ENCODE measurements at regions not wholly inside any gene's neighbourhood (a gene's known extent, or its start where the extent isn't known, plus 50 kb on each side); places are given as distances from the start of the nearest gene placed in this dataset.

GRCh38 chr20:7269452-7269851, 502.0 kb downstream of the BMP2 start:
- Histone ChIP-seq H3K9me3 (no peaks in the 10 kb centered on the region), H3K27ac (no peak overlapping the region), H3K4me3 (no peak overlapping the region), H3K36me3 (no peaks in the 10 kb centered on the region), H3K27me3 (no peaks in the 10 kb centered on the region), H3K4me1 (no peaks in the 10 kb centered on the region)
- intact Hi-C loops (cut with DNase I; ENCODE audit: low total_unique reads) = no loop called here
- TF ChIP-seq, protein P1, sequence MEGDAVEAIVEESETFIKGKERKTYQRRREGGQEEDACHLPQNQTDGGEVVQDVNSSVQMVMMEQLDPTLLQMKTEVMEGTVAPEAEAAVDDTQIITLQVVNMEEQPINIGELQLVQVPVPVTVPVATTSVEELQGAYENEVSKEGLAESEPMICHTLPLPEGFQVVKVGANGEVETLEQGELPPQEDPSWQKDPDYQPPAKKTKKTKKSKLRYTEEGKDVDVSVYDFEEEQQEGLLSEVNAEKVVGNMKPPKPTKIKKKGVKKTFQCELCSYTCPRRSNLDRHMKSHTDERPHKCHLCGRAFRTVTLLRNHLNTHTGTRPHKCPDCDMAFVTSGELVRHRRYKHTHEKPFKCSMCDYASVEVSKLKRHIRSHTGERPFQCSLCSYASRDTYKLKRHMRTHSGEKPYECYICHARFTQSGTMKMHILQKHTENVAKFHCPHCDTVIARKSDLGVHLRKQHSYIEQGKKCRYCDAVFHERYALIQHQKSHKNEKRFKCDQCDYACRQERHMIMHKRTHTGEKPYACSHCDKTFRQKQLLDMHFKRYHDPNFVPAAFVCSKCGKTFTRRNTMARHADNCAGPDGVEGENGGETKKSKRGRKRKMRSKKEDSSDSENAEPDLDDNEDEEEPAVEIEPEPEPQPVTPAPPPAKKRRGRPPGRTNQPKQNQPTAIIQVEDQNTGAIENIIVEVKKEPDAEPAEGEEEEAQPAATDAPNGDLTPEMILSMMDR (IDR thresholded peaks at IDR 0.05) = no peak
- TF ChIP-seq POLR2A (IDR thresholded peaks at IDR 0.05) = no peak
- no peak for TF ChIP-seq EP300 (IDR thresholded peaks at IDR 0.05; ENCODE audit: low read depth)
- TF ChIP-seq POLR2AphosphoS5 (IDR thresholded peaks at IDR 0.05) = no peak
- 39% methylated on average over 4 of the region's 4 CpGs; no CpG with 5 or more reads in 1 of the 2 donors for WGBS, 2 donors (ENCODE audit: low coverage in 1 of 2)
- no peak for DNase-seq
- in situ Hi-C loops (cut with MboI; ENCODE audit: low pct_ligation_motif_present in 1 of 4, low pct_unique_long_range_greater_than_20kb in 1 of 4, low sequenced_read_pairs in 3 of 4) = no loop called here

GRCh38 chr20:7272512-7272911, 505.0 kb downstream of the BMP2 start:
- in situ Hi-C loops (cut with MboI; ENCODE audit: low pct_ligation_motif_present in 1 of 4, low pct_unique_long_range_greater_than_20kb in 1 of 4, low sequenced_read_pairs in 3 of 4) (no loop called here), intact Hi-C loops (cut with DNase I; ENCODE audit: low total_unique reads) (no loop called here)
- H3K27me3 ChIP-seq = no peaks in the 10 kb centered on the region
- DNase-seq = no peak
- H3K36me3 ChIP-seq = no peaks in the 10 kb centered on the region
- H3K27ac ChIP-seq = no peak overlapping the region
- TF ChIP-seq, protein P1 (IDR thresholded peaks at IDR 0.05) = no peak
- TF ChIP-seq POLR2AphosphoS5 (IDR thresholded peaks at IDR 0.05) = no peak
- no peak for TF ChIP-seq EP300 (IDR thresholded peaks at IDR 0.05; ENCODE audit: low read depth)
- no peak for TF ChIP-seq POLR2A (IDR thresholded peaks at IDR 0.05)
- WGBS, 2 donors (ENCODE audit: low coverage in 1 of 2) = 47 to 50% methylated on average over 1 of the region's 1 CpG
- H3K9me3 ChIP-seq = no peaks in the 10 kb centered on the region
- no peaks in the 10 kb centered on the region for H3K4me1 ChIP-seq
- no peak overlapping the region for H3K4me3 ChIP-seq

DNA sequence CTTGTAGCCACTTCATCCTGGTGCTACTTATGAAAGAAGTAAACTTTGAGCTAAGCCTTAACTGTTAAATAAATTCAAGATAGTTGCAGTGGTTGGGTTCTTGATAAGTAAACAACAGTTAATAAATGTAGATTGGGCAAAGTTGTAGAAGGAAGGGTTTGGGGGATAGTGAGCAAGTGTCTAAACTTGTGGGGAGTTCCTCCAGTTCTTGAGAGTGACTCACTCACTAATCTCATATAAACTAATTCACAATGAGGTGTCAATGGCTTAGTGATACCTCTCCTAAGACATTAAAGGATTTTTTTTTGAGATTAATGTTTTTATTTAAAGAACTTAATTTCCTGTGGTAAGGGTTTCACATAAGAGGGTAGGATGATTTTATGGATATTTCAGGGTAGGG, 507.4 kb downstream of the BMP2 start:
- Histone ChIP-seq H3K4me3 (no peak overlapping the region), H3K27me3 (no peaks in the 10 kb centered on the region), H3K36me3 (no peaks in the 10 kb centered on the region), H3K4me1 (no peaks in the 10 kb centered on the region), H3K27ac (no peak overlapping the region), H3K9me3 (no peaks in the 10 kb centered on the region)
- intact Hi-C loops (cut with DNase I; ENCODE audit: low total_unique reads) (no loop called here), in situ Hi-C loops (cut with MboI; ENCODE audit: low pct_ligation_motif_present in 1 of 4, low pct_unique_long_range_greater_than_20kb in 1 of 4, low sequenced_read_pairs in 3 of 4) (loop anchor here in 2 of 4 donors (25.0 kb wide), 1 partner anchor 513 kb away; the partner anchor contains the start of gene BMP2 (in 2 of the 2))
- TF ChIP-seq POLR2A (IDR thresholded peaks at IDR 0.05) (no peak), POLR2AphosphoS5 (IDR thresholded peaks at IDR 0.05) (no peak), EP300 (IDR thresholded peaks at IDR 0.05; ENCODE audit: low read depth) (no peak)
- TF ChIP-seq, protein P1 (IDR thresholded peaks at IDR 0.05) = no peak
- no peak for DNase-seq

- Histone ChIP-seq H3K36me3 (no peaks in the 10 kb centered on the region), H3K4me3 (no peak overlapping the region), H3K9me3 (no peaks in the 10 kb centered on the region), H3K4me1 (no peaks in the 10 kb centered on the region), H3K27ac (no peak overlapping the region), H3K27me3 (no peaks in the 10 kb centered on the region)
- intact Hi-C loops (cut with DNase I; ENCODE audit: low total_unique reads) = no loop called here
- WGBS, 2 donors (ENCODE audit: low coverage in 1 of 2) = 60 to 81% methylated on average over 1 to 3 of the region's 3 CpGs
- no peak for TF ChIP-seq POLR2A (IDR thresholded peaks at IDR 0.05)
- no peak for TF ChIP-seq EP300 (IDR thresholded peaks at IDR 0.05; ENCODE audit: low read depth)
- no peak for TF ChIP-seq POLR2AphosphoS5 (IDR thresholded peaks at IDR 0.05)
- TF ChIP-seq, protein P1 (IDR thresholded peaks at IDR 0.05) = no peak
- in situ Hi-C loops (cut with MboI; ENCODE audit: low pct_ligation_motif_present in 1 of 4, low pct_unique_long_range_greater_than_20kb in 1 of 4, low sequenced_read_pairs in 3 of 4) = loop anchor here in 2 of 4 donors (25.0 kb wide), 1 partner anchor 513 kb away; the partner anchor contains the start of gene BMP2 (in 2 of the 2)
- DNase-seq = no peak
Measured at GRCh38 chr20:7275645-7276237, 508.3 kb downstream of the BMP2 start.

All from transverse colon (tissue), 4 donors.